GM12878 (cell line): ENCODE measurements at regions not wholly inside any gene's neighbourhood (a gene's known extent, or its start where the extent isn't known, plus 50 kb on each side); places are given as distances from the start of the nearest gene placed in this dataset.

ENCODE experiments used
- CBX3 ChIP-seq: fragments of 200-600 bp; sonication (generic); IDR thresholded peaks from 2 replicates; pipeline ENCODE4 v1.6.1; 2016; ENCODE audit warnings: low read depth, borderline replicate concordance
- CBX5 ChIP-seq: sonication (generic); IDR thresholded peaks from 2 replicates; pipeline ENCODE4 v1.6.1; 2016; ENCODE audit warnings: low read depth, moderate library complexity, mild to moderate bottlenecking, inconsistent platforms
- FOS ChIP-seq: IDR thresholded peaks from 3 replicates; pipeline ENCODE4 v1.6.1; 2011; ENCODE audit warnings: borderline replicate concordance; ENCODE audit not compliant: insufficient read length; ENCODE audit errors: extremely low read depth
- JUND ChIP-seq: IDR thresholded peaks from 2 replicates; pipeline ENCODE4 v1.6.1; 2012; ENCODE audit warnings: low read depth, mild to moderate bottlenecking, low read length, improper control_type of control experiment, moderate library complexity
- KAT2A ChIP-seq: conservative IDR thresholded peaks from 2 replicates; pipeline ENCODE4 v1.6.1; 2011; ENCODE audit warnings: low read depth, low read length; ENCODE audit not compliant: control insufficient read depth
- MEF2A ChIP-seq: IDR thresholded peaks from 2 replicates; pipeline ENCODE4 v1.6.1; 2011; ENCODE audit warnings: low read depth, mild to moderate bottlenecking, low read length, moderate library complexity; ENCODE audit not compliant: insufficient read depth
- MEF2B ChIP-seq: fragments of 450-650 bp; IDR thresholded peaks from 2 replicates; pipeline ENCODE4 v1.6.1; 2018; ENCODE audit warnings: mild to moderate bottlenecking, moderate library complexity; ENCODE audit not compliant: partially characterized antibody, poor library complexity, severe bottlenecking
- MTA2 ChIP-seq: fragments of 450-650 bp; IDR thresholded peaks from 2 replicates; pipeline ENCODE4 v1.6.1; 2016; ENCODE audit warnings: low read depth, mild to moderate bottlenecking, moderate library complexity
- MXI1 ChIP-seq: fragments of 150-350 bp; IDR thresholded peaks from 2 replicates; pipeline ENCODE4 v1.6.1; 2011; ENCODE audit warnings: low read depth, mild to moderate bottlenecking, inconsistent platforms, low read length, improper control_type of control experiment
- NFYB ChIP-seq: IDR thresholded peaks from 2 replicates; pipeline ENCODE4 v1.6.1; 2011; ENCODE audit warnings: low read depth, mild to moderate bottlenecking, low read length, improper control_type of control experiment, moderate library complexity; ENCODE audit not compliant: insufficient read depth
- NR2C2 ChIP-seq: IDR thresholded peaks from 2 replicates; pipeline ENCODE4 v1.6.1; 2011; ENCODE audit warnings: borderline replicate concordance, low read depth; ENCODE audit not compliant: control insufficient read depth, insufficient read length
- NRF1 ChIP-seq: conservative IDR thresholded peaks from 2 replicates; pipeline ENCODE4 v1.6.1; 2011; ENCODE audit warnings: mild to moderate bottlenecking, low read depth, low read length, improper control_type of control experiment
- PAX5 ChIP-seq: IDR thresholded peaks from 2 replicates; pipeline ENCODE4 v1.6.1; 2011; ENCODE audit warnings: low read depth, low read length, borderline replicate concordance
- PAX8 ChIP-seq: fragments of 450-650 bp; IDR thresholded peaks from 2 replicates; pipeline ENCODE4 v1.6.1; 2017; ENCODE audit warnings: mild to moderate bottlenecking, moderate library complexity
- POLR2AphosphoS2 ChIP-seq: IDR thresholded peaks from 2 replicates; pipeline ENCODE4 v1.6.1; 2011; ENCODE audit warnings: low read depth, mild to moderate bottlenecking, low read length, improper control_type of control experiment, moderate library complexity
- RUNX3 ChIP-seq: IDR thresholded peaks from 2 replicates; pipeline ENCODE4 v1.6.1; 2012; ENCODE audit warnings: low read length, inconsistent platforms
- SMAD1 ChIP-seq: fragments of 450-650 bp; IDR thresholded peaks from 2 replicates; pipeline ENCODE4 v1.6.1; 2018; ENCODE audit warnings: mild to moderate bottlenecking, low read depth; ENCODE audit not compliant: partially characterized antibody
- SMAD5 ChIP-seq: IDR thresholded peaks from 2 replicates; pipeline ENCODE4 v1.6.1; 2016; ENCODE audit warnings: antibody characterized with exemption, low read depth
- SUZ12 ChIP-seq: fragments of 200-600 bp; sonication (generic); IDR thresholded peaks from one replicate; pipeline ENCODE4 v1.6.1; 2018; ENCODE audit warnings: antibody characterized with exemption, mild to moderate bottlenecking; ENCODE audit not compliant: unreplicated experiment
- WRNIP1 ChIP-seq: IDR thresholded peaks from 2 replicates; pipeline ENCODE4 v1.6.1; 2011; ENCODE audit warnings: low read depth, low read length, improper control_type of control experiment, borderline replicate concordance
- YBX1 ChIP-seq: fragments of 450-650 bp; IDR thresholded peaks from 2 replicates; pipeline ENCODE4 v1.6.1; 2016; ENCODE audit warnings: antibody characterized with exemption
- ZNF622 ChIP-seq: fragments of 450-650 bp; IDR thresholded peaks from 2 replicates; pipeline ENCODE4 v1.6.1; 2017; ENCODE audit warnings: mild to moderate bottlenecking, inconsistent platforms
- TF ChIP-seq, protein P1 (sequence below): fragments of 450-650 bp; IDR thresholded peaks from 2 replicates; pipeline ENCODE4 v1.6.1; 2017; ENCODE audit warnings: mild to moderate bottlenecking, moderate library complexity
- TF ChIP-seq, protein P2 (sequence below): fragments of 450-650 bp; IDR thresholded peaks from 2 replicates; pipeline ENCODE4 v1.6.1; 2017; ENCODE audit warnings: mild to moderate bottlenecking, low read depth, inconsistent platforms; ENCODE audit not compliant: poor library complexity, severe bottlenecking

DNA sequence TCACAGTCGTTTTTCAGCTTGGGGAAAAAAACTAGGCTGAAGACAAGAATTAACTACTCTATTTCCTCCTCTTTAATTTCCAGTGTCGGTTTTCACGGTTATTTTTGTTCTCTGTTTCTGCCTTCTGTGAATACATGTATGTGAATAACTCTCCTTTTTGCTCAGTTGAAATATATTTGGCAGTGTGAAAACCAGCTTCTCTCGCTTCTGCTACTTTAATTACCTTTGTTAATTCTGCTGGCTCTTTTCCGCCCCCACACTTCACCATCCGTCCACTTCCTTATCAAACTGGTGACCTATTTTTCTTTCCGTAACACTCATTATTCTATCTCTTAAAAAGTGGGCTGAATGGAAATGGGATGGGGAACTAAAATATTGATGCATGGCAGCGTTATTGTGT is 126.4 kb downstream of the POU4F1 start (continued):
- TF ChIP-seq, protein P1, sequence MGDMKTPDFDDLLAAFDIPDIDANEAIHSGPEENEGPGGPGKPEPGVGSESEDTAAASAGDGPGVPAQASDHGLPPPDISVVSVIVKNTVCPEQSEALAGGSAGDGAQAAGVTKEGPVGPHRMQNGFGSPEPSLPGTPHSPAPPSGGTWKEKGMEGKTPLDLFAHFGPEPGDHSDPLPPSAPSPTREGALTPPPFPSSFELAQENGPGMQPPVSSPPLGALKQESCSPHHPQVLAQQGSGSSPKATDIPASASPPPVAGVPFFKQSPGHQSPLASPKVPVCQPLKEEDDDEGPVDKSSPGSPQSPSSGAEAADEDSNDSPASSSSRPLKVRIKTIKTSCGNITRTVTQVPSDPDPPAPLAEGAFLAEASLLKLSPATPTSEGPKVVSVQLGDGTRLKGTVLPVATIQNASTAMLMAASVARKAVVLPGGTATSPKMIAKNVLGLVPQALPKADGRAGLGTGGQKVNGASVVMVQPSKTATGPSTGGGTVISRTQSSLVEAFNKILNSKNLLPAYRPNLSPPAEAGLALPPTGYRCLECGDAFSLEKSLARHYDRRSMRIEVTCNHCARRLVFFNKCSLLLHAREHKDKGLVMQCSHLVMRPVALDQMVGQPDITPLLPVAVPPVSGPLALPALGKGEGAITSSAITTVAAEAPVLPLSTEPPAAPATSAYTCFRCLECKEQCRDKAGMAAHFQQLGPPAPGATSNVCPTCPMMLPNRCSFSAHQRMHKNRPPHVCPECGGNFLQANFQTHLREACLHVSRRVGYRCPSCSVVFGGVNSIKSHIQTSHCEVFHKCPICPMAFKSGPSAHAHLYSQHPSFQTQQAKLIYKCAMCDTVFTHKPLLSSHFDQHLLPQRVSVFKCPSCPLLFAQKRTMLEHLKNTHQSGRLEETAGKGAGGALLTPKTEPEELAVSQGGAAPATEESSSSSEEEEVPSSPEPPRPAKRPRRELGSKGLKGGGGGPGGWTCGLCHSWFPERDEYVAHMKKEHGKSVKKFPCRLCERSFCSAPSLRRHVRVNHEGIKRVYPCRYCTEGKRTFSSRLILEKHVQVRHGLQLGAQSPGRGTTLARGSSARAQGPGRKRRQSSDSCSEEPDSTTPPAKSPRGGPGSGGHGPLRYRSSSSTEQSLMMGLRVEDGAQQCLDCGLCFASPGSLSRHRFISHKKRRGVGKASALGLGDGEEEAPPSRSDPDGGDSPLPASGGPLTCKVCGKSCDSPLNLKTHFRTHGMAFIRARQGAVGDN, result no peak
- TF ChIP-seq RUNX3 (no peak), CBX3 (no peak), PAX5 (no peak), KAT2A (no peak), MEF2A (0 out of 2 replicates have a peak, but pooled peaks have one; percentile 11), SMAD5 (no peak), PAX8 (no peak), MXI1 (no peak), MTA2 (peak; percentile 63), FOS (no peak), CBX5 (no peak), NR2C2 (no peak), NRF1 (no peak), MEF2B (peak; percentile 64), WRNIP1 (no peak), ZNF622 (no peak), POLR2AphosphoS2 (no peak), JUND (no peak), NFYB (no peak), SUZ12 (no peak), SMAD1 (no peak), YBX1 (no peak)
- TF ChIP-seq, protein P2, sequence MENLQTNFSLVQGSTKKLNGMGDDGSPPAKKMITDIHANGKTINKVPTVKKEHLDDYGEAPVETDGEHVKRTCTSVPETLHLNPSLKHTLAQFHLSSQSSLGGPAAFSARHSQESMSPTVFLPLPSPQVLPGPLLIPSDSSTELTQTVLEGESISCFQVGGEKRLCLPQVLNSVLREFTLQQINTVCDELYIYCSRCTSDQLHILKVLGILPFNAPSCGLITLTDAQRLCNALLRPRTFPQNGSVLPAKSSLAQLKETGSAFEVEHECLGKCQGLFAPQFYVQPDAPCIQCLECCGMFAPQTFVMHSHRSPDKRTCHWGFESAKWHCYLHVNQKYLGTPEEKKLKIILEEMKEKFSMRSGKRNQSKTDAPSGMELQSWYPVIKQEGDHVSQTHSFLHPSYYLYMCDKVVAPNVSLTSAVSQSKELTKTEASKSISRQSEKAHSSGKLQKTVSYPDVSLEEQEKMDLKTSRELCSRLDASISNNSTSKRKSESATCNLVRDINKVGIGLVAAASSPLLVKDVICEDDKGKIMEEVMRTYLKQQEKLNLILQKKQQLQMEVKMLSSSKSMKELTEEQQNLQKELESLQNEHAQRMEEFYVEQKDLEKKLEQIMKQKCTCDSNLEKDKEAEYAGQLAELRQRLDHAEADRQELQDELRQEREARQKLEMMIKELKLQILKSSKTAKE, result no peak
